ELR (cell line): ENCODE measurements at regions not wholly inside any gene's neighbourhood (a gene's known extent, or its start where the extent isn't known, plus 50 kb on each side); places are given as distances from the start of the nearest gene placed in this dataset.

Source experiments
- DNase-seq: peaks from one replicate; pipeline ENCODE4 v3.0.0-alpha.2; 2015; ENCODE audit warnings: low read depth

GRCh38 chr18:48488388-48488850 is 50.4 kb upstream of the CTIF start:
- peak; percentile 95 for DNase-seq

GRCh38 chr18:48486754-48487153 is 52.1 kb upstream of the CTIF start:
- DNase-seq, result no peak

GRCh38 chr18:48485828-48486405 is 52.9 kb upstream of the CTIF start:
- no peak for DNase-seq

GRCh38 chr18:48481092-48481491 is 57.7 kb upstream of the CTIF start:
- DNase-seq, result no peak

GRCh38 chr18:48479531-48479930 is 59.3 kb upstream of the CTIF start:
- no peak for DNase-seq

- DNase-seq, result no peak
Observed at GRCh38 chr18:48477348-48477747, 61.5 kb upstream of the CTIF start.

GRCh38 chr18:48476550-48476917 is 62.3 kb upstream of the CTIF start:
- no peak for DNase-seq

GRCh38 chr18:48475635-48476549 is 62.9 kb upstream of the CTIF start:
- DNase-seq, result peak; percentile 82

- no peak for DNase-seq
Observed at GRCh38 chr18:48473816-48474215, 64.6 kb upstream of the ZBTB7C start.

- DNase-seq, result peak; percentile 10
Observed at GRCh38 chr18:48472610-48473009, 63.4 kb upstream of the ZBTB7C start.

GRCh38 chr18:48470484-48471180 is 61.4 kb upstream of the ZBTB7C start:
- DNase-seq, result no peak

- no peak for DNase-seq
Observed at GRCh38 chr18:48468151-48468550, 59.0 kb upstream of the ZBTB7C start.

GRCh38 chr18:48467231-48467630 is 58.0 kb upstream of the ZBTB7C start:
- DNase-seq, result no peak

- DNase-seq, result no peak
Observed at GRCh38 chr18:48462510-48462909, 53.3 kb upstream of the ZBTB7C start.

GRCh38 chr18:48460929-48461583 is 51.9 kb upstream of the ZBTB7C start:
- peak; percentile 18 for DNase-seq

GRCh38 chr18:48459465-48459864 is 50.3 kb upstream of the ZBTB7C start:
- no peak for DNase-seq

- DNase-seq, result no peak
Observed at GRCh38 chr18:48459016-48459415, 49.8 kb upstream of the ZBTB7C start.
